Esophagus squamous epithelium (tissue), 5 donors: ENCODE measurements at regions not wholly inside any gene's neighbourhood (a gene's known extent, or its start where the extent isn't known, plus 50 kb on each side); places are given as distances from the start of the nearest gene placed in this dataset.

Source experiments
- DNase-seq: peaks from one replicate; lab custom pipeline; 2025; lab: John Stamatoyannopoulos, UW
- H3K27ac ChIP-seq, 4 donors: fragments of 200-600 bp; sonication (generic); one replicate each; pipeline ENCODE4 v1.5.1; 2016 to 2019; ENCODE audit warnings: mild to moderate bottlenecking in 1 of 4
- H3K27me3 ChIP-seq, 4 donors: fragments of 200-600 bp; sonication (generic); 1 replicate in 3 of 4; 2 replicates in 1 of 4; pipeline versions ENCODE4 v1.5.1 to v1.6.0; 2017 to 2021; ENCODE audit warnings: antibody characterized with exemption in 1 of 4
- H3K36me3 ChIP-seq, 3 donors: fragments of 200-600 bp; sonication (generic); one replicate each; pipeline ENCODE4 v1.5.1; 2016 to 2019
- H3K4me1 ChIP-seq, 3 donors: fragments of 200-600 bp; sonication (generic); one replicate each; pipeline ENCODE4 v1.5.1; 2017 to 2019
- H3K4me3 ChIP-seq, 4 donors: fragments of 200-600 bp; sonication (generic); 1 replicate in 3 of 4; 2 replicates in 1 of 4; pipeline ENCODE4 v1.5.1; 2016 to 2019; ENCODE audit warnings: mild to moderate bottlenecking in 2 of 4, moderate library complexity in 1 of 4
- H3K9me3 ChIP-seq, 3 donors: fragments of 200-600 bp; sonication (generic); one replicate each; pipeline ENCODE4 v1.5.1; 2016 to 2019
- POLR2A ChIP-seq, 4 donors: fragments of 450-650 bp; IDR thresholded peaks; one replicate each; pipeline ENCODE4 v1.6.1; 2017; ENCODE audit warnings: antibody characterized with exemption in 4 of 4, mild to moderate bottlenecking in 4 of 4, moderate library complexity in 3 of 4
- WGBS, 2 donors: methylation state at CpG; one replicate each; pipeline ENCODE4 v1.1.5; 2018; 5-methylcytosine and 5-hydroxymethylcytosine counted together
- intact Hi-C: fragments of 100-400 bp; cut with DNase I; formaldehyde crosslinking; loops from one replicate; pipeline ENCODE4 v1.15.0; 2022
- TF ChIP-seq, protein P1 (sequence below), 6 experiments: fragments of 450-650 bp in 4 of 6; fragments of 200-600 bp in 2 of 6; sonication (generic) in 2 of 6; IDR thresholded peaks; one replicate each; pipeline ENCODE4 v1.5.1; 2016 to 2019; ENCODE audit warnings: antibody characterized with exemption in 6 of 6, mild to moderate bottlenecking in 4 of 6, moderate library complexity in 4 of 6
- donor health status: DM: yes; HTN: yes; CAD: no.

DNA sequence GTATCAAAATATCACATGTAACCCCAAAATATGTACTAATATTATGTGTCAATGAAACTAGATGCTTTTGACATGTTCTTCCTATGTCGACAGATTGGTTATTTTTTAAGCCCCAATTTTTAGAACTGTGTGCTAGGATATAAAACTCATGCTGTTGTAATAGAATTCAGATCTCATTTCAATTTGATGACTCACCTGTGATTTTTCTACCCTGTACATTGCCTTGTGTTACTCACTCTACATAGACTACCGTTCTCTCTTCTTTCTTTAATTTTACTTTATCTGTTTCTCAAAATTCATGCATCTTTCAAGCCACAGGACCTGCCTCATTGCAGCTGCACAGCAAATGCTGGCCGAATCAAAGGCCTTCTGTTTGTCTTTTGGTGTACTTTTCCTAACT lies 284.5 kb downstream of the MAT2B start:
- intact Hi-C loops = no loop called here
- WGBS, 2 donors = 52 to 60% methylated on average over 3 of the region's 3 CpGs
- no peak overlapping the region for H3K27ac ChIP-seq
- no peak overlapping the region for H3K4me3 ChIP-seq
- DNase-seq = no peak
- no peaks in the 10 kb centered on the region for H3K9me3 ChIP-seq
- H3K4me1 ChIP-seq = no peaks in the 10 kb centered on the region
- H3K27me3 ChIP-seq = no peaks in the 10 kb centered on the region
- no peaks in the 10 kb centered on the region for H3K36me3 ChIP-seq
- TF ChIP-seq, protein P1, sequence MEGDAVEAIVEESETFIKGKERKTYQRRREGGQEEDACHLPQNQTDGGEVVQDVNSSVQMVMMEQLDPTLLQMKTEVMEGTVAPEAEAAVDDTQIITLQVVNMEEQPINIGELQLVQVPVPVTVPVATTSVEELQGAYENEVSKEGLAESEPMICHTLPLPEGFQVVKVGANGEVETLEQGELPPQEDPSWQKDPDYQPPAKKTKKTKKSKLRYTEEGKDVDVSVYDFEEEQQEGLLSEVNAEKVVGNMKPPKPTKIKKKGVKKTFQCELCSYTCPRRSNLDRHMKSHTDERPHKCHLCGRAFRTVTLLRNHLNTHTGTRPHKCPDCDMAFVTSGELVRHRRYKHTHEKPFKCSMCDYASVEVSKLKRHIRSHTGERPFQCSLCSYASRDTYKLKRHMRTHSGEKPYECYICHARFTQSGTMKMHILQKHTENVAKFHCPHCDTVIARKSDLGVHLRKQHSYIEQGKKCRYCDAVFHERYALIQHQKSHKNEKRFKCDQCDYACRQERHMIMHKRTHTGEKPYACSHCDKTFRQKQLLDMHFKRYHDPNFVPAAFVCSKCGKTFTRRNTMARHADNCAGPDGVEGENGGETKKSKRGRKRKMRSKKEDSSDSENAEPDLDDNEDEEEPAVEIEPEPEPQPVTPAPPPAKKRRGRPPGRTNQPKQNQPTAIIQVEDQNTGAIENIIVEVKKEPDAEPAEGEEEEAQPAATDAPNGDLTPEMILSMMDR (IDR thresholded peaks at IDR 0.05) = no peak
- no peak for TF ChIP-seq POLR2A (IDR thresholded peaks at IDR 0.05)

DNA sequence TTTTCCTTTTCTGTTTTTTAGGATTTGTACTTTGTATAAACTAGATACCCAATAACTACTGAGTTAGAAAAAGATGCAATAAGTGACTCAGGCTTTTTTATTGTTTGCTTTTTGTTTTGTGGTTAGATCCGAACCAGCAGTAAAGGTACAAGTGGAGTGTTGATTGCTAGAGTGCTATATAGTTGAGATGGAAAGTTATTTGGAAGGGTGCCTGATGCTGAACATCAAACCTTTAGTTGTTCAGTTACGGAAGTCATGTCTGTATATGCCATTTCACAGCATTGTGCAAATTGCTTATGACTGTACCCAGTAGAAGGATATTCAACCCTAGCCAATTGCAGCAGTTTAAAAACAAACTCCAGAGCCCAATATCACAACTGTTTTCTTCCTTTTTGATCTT lies 285.1 kb downstream of the MAT2B start:
- intact Hi-C loops = no loop called here
- no peaks in the 10 kb centered on the region for H3K4me1 ChIP-seq
- 68 to 74% methylated on average over 2 of the region's 2 CpGs for WGBS, 2 donors
- H3K9me3 ChIP-seq = no peaks in the 10 kb centered on the region
- H3K4me3 ChIP-seq = no peak overlapping the region
- H3K27me3 ChIP-seq = no peaks in the 10 kb centered on the region
- TF ChIP-seq POLR2A (IDR thresholded peaks at IDR 0.05) = no peak
- TF ChIP-seq, protein P1 (IDR thresholded peaks at IDR 0.05) = no peak
- H3K27ac ChIP-seq = no peak overlapping the region
- no peak for DNase-seq
- no peaks in the 10 kb centered on the region for H3K36me3 ChIP-seq

DNA sequence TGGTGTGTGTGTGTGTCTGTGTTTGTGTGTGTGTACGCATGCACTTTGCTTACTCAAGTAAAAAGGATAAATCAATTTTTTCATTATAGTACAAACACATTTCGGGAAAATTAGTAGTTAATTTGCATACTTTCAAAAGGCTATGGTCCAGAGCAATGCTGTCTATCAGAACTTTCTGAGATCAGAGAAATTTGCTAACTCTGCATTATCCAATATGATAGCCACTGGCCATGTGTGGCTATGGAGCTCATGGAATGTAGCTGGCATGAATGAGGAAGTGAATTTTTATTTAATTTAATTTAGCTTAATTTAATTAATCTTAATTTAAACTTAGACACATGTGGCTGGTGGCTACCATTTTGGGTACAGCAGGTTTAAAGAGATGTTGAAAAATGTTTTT lies 289.6 kb downstream of the MAT2B start:
- Histone ChIP-seq H3K36me3 (no peaks in the 10 kb centered on the region), H3K4me3 (no peak overlapping the region), H3K27ac (no peak overlapping the region), H3K4me1 (no peaks in the 10 kb centered on the region), H3K9me3 (no peaks in the 10 kb centered on the region), H3K27me3 (no peaks in the 10 kb centered on the region)
- intact Hi-C loops = no loop called here
- no peak for DNase-seq
- WGBS, 2 donors = 81% methylated on average over 2 of the region's 2 CpGs
- TF ChIP-seq, protein P1 (IDR thresholded peaks at IDR 0.05) = no peak
- no peak for TF ChIP-seq POLR2A (IDR thresholded peaks at IDR 0.05)

DNA sequence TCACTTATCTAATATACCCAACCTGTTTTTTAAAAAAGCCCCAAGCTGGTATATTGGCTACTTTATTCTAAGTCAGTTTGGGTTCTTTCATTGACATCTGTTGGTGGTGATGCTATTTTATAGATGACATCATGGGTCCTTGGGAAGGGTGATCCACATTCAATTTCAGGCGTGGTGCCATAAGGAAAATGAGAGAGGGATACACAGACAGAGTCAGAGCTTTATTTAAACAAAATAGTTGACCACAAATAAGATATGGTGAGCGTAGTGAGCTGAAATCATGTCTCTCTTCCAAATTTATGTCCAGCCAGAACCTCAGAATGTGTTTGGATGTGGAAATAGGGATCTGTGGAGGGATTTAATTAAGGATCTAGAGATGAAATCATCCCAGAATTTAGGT lies 302.4 kb downstream of the MAT2B start:
- intact Hi-C loops = no loop called here
- TF ChIP-seq POLR2A (IDR thresholded peaks at IDR 0.05) = no peak
- TF ChIP-seq, protein P1 (IDR thresholded peaks at IDR 0.05) = no peak
- Histone ChIP-seq H3K4me3 (no peak overlapping the region), H3K9me3 (no peaks in the 10 kb centered on the region), H3K4me1 (no peaks in the 10 kb centered on the region), H3K27me3 (no peaks in the 10 kb centered on the region), H3K36me3 (no peaks in the 10 kb centered on the region), H3K27ac (no peak overlapping the region)
- 53 to 61% methylated on average over 2 of the region's 2 CpGs for WGBS, 2 donors
- no peak for DNase-seq

DNA sequence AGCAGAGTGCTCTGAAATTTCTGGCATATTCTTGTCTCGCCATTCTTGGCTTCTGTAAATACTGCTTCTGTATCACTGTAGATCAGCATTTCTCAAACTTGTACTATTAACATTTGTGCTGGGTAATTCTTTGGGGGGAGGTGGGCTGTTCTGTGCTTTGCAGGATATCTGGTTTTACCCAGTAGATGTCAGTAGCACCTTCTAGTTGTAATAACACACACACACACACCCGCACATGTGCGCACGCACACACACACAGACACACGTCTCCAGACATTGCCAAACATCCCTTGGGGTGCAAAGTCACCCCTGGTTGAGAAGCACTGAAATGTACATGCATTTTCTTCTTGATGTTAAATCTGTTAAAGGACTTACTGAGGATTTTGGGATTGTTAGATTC lies 304.1 kb downstream of the MAT2B start:
- H3K9me3 ChIP-seq = no peaks in the 10 kb centered on the region
- DNase-seq = no peak
- H3K4me1 ChIP-seq = no peaks in the 10 kb centered on the region
- no peaks in the 10 kb centered on the region for H3K27me3 ChIP-seq
- intact Hi-C loops = no loop called here
- H3K27ac ChIP-seq = no peak overlapping the region
- WGBS, 2 donors = 61% methylated on average over 1 to 5 of the region's 5 CpGs
- no peak overlapping the region for H3K4me3 ChIP-seq
- TF ChIP-seq, protein P1 (IDR thresholded peaks at IDR 0.05) = no peak
- no peak for TF ChIP-seq POLR2A (IDR thresholded peaks at IDR 0.05)
- no peaks in the 10 kb centered on the region for H3K36me3 ChIP-seq
